ENCODE measurements at regions not wholly inside any gene's neighbourhood (a gene's known extent, or its start where the extent isn't known, plus 50 kb on each side); places are given as distances from the start of the nearest gene placed in this dataset.

DNA sequence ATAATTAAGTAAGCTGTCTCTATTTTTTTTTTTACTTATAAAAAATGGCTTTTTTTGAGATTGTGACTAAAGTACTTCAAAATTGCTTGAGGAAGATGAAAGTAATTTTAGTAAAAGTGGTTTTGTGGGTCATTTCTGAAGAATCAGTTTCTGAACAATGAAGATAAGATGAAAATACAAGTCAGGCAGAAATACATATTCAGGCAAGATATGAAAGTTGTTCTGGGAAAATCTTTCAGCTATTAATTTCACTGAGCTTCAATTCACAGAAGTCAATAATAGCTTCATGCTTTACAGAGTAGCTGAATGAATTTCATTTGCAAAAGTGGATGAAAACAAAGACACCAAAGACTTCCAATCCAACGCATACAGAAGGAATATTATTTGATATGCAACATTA lies 305.2 kb upstream of the ARSJ start:
- Histone ChIP-seq H3K4me2 (replicated peaks; ENCODE audit: extremely low read depth, low read length, poor library complexity, severe bottlenecking) (no peak overlapping the region), H4K20me1 (ENCODE audit: insufficient read depth, low read length) (no peaks in the 10 kb centered on the region), H3K9me3 (replicated peaks in 1 of 2; ENCODE audit: control insufficient read depth in 1 of 2, insufficient read depth in 1 of 2, low read length in 2 of 2) (peaks cover 10 to 13% of the 10 kb centered on the region in 2 donors), H3K79me2 (ENCODE audit: insufficient read depth, low read length) (no peaks in the 10 kb centered on the region), H2AFZ (ENCODE audit: insufficient read depth, low read depth, low read length, poor library complexity, severe bottlenecking) (no peak overlapping the region), H3K27ac (ENCODE audit: low read depth in 1 of 2, low read length in 2 of 2) (no peak overlapping the region), H3K27me3 (ENCODE audit: control insufficient read depth in 2 of 2, insufficient read depth in 2 of 2, low read length in 2 of 2) (no peaks in the 10 kb centered on the region), H3K9ac (ENCODE audit: insufficient read depth, low read length, poor library complexity, severe bottlenecking) (no peak overlapping the region), H3K4me1 (ENCODE audit: control insufficient read depth in 1 of 2, insufficient read depth in 2 of 2, low read length in 2 of 2) (no peaks in the 10 kb centered on the region), H3K4me3 (replicated peaks in 1 of 3; ENCODE audit: low read depth in 2 of 3, low read length in 3 of 3) (no peak overlapping the region), H3K36me3 (replicated peaks in 1 of 2; ENCODE audit: control insufficient read depth in 1 of 2, insufficient read depth in 2 of 2, low read length in 2 of 2) (no peaks in the 10 kb centered on the region)
- no peak overlapping the region for H3K4me3 Mint-ChIP-seq
- no peaks in the 10 kb centered on the region for H3K4me1 Mint-ChIP-seq
- no CpG with 5 or more reads among the region's 1 CpG for WGBS (ENCODE audit: insufficient coverage)
- H3K36me3 Mint-ChIP-seq = no peaks in the 10 kb centered on the region
- no peak for DNase-seq
- H3K27me3 Mint-ChIP-seq (ENCODE audit: low read depth in 3 of 3) = peaks cover 0 to 1% (median 0%) of the 10 kb centered on the region in 3 donors
- TF ChIP-seq, protein P1, sequence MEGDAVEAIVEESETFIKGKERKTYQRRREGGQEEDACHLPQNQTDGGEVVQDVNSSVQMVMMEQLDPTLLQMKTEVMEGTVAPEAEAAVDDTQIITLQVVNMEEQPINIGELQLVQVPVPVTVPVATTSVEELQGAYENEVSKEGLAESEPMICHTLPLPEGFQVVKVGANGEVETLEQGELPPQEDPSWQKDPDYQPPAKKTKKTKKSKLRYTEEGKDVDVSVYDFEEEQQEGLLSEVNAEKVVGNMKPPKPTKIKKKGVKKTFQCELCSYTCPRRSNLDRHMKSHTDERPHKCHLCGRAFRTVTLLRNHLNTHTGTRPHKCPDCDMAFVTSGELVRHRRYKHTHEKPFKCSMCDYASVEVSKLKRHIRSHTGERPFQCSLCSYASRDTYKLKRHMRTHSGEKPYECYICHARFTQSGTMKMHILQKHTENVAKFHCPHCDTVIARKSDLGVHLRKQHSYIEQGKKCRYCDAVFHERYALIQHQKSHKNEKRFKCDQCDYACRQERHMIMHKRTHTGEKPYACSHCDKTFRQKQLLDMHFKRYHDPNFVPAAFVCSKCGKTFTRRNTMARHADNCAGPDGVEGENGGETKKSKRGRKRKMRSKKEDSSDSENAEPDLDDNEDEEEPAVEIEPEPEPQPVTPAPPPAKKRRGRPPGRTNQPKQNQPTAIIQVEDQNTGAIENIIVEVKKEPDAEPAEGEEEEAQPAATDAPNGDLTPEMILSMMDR (IDR thresholded peaks at IDR 0.05) = no peak
- H3K9me3 Mint-ChIP-seq = peaks cover 1 to 15% (median 8%) of the 10 kb centered on the region in 7 donors
- H3K27ac Mint-ChIP-seq = no peak overlapping the region
- intact Hi-C loops (cut with micrococcal nuclease) = no loop called here

DNA sequence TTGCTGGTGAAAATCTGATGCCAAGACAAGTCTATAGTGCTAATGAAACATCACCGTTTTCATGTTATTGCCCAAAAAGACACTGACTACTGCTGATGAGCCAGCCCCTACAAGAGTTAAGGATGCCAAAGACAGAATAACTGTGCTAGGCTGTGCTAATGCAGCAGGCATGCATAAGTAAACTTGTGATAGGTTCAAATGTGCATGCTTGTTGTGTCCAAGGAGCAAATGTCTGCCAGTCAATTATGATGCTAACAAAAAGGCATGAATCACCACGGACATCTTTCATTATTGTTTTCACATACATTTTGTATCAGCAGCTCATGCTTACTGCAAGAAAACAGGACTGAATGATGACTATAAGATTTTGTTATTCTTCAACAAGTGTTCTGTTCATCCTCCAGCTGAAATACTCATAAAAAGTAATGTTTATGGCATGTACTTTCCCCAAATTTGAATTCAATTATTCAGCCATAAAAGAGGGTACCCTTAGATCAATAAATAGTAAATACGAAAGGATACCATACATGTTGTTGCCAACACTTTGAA lies 306.9 kb upstream of the ARSJ start:
- whole genome bisulfite sequencing (ENCODE audit: insufficient coverage) = 100% methylated on average over 1 of the region's 3 CpGs
- no peaks in the 10 kb centered on the region for H3K36me3 ChIP-seq (replicated peaks in 1 of 2; ENCODE audit: control insufficient read depth in 1 of 2, insufficient read depth in 2 of 2, low read length in 2 of 2)
- no peaks in the 10 kb centered on the region for H3K4me1 ChIP-seq (ENCODE audit: control insufficient read depth in 1 of 2, insufficient read depth in 2 of 2, low read length in 2 of 2)
- H3K9me3 Mint-ChIP-seq = peaks cover 1 to 19% (median 8%) of the 10 kb centered on the region in 7 donors
- no peak overlapping the region for H3K9ac ChIP-seq (ENCODE audit: insufficient read depth, low read length, poor library complexity, severe bottlenecking)
- H4K20me1 ChIP-seq (ENCODE audit: insufficient read depth, low read length) = no peaks in the 10 kb centered on the region
- no peak overlapping the region for H3K27ac Mint-ChIP-seq
- TF ChIP-seq, protein P1 (IDR thresholded peaks at IDR 0.05) = no peak
- H3K27me3 ChIP-seq (ENCODE audit: control insufficient read depth in 2 of 2, insufficient read depth in 2 of 2, low read length in 2 of 2) = no peaks in the 10 kb centered on the region
- peaks cover 10 to 13% of the 10 kb centered on the region in 2 donors for H3K9me3 ChIP-seq (replicated peaks in 1 of 2; ENCODE audit: control insufficient read depth in 1 of 2, insufficient read depth in 1 of 2, low read length in 2 of 2)
- H3K36me3 Mint-ChIP-seq = no peaks in the 10 kb centered on the region
- DNase-seq = no peak
- no peaks in the 10 kb centered on the region for H3K79me2 ChIP-seq (ENCODE audit: insufficient read depth, low read length)
- intact Hi-C loops (cut with micrococcal nuclease) = no loop called here
- H3K4me3 Mint-ChIP-seq = no peak overlapping the region
- H2AFZ ChIP-seq (ENCODE audit: insufficient read depth, low read depth, low read length, poor library complexity, severe bottlenecking) = no peak overlapping the region
- H3K4me3 ChIP-seq (replicated peaks in 1 of 3; ENCODE audit: low read depth in 2 of 3, low read length in 3 of 3) = no peak overlapping the region
- H3K4me1 Mint-ChIP-seq = no peaks in the 10 kb centered on the region
- H3K27me3 Mint-ChIP-seq (ENCODE audit: low read depth in 3 of 3) = peaks cover 0 to 1% (median 0%) of the 10 kb centered on the region in 3 donors
- no peak overlapping the region for H3K27ac ChIP-seq (ENCODE audit: low read depth in 1 of 2, low read length in 2 of 2)
- no peak overlapping the region for H3K4me2 ChIP-seq (replicated peaks; ENCODE audit: extremely low read depth, low read length, poor library complexity, severe bottlenecking)

Measured in CD14-positive monocyte (primary cell).